ENCODE measurements at regions not wholly inside any gene's neighbourhood (a gene's known extent, or its start where the extent isn't known, plus 50 kb on each side); places are given as distances from the start of the nearest gene placed in this dataset.

- TF ChIP-seq, protein P1, sequence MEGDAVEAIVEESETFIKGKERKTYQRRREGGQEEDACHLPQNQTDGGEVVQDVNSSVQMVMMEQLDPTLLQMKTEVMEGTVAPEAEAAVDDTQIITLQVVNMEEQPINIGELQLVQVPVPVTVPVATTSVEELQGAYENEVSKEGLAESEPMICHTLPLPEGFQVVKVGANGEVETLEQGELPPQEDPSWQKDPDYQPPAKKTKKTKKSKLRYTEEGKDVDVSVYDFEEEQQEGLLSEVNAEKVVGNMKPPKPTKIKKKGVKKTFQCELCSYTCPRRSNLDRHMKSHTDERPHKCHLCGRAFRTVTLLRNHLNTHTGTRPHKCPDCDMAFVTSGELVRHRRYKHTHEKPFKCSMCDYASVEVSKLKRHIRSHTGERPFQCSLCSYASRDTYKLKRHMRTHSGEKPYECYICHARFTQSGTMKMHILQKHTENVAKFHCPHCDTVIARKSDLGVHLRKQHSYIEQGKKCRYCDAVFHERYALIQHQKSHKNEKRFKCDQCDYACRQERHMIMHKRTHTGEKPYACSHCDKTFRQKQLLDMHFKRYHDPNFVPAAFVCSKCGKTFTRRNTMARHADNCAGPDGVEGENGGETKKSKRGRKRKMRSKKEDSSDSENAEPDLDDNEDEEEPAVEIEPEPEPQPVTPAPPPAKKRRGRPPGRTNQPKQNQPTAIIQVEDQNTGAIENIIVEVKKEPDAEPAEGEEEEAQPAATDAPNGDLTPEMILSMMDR (IDR thresholded peaks at IDR 0.05; ENCODE audit: low read depth, low read length, missing input control), result no peak
- TF ChIP-seq ATF3 (IDR thresholded peaks at IDR 0.05) (no peak), JUND (IDR thresholded peaks at IDR 0.05) (no peak), TAF1 (conservative IDR thresholded peaks at IDR 0.05) (no peak), YY1 (IDR thresholded peaks at IDR 0.05) (no peak)
- TF ChIP-seq, protein P2, sequence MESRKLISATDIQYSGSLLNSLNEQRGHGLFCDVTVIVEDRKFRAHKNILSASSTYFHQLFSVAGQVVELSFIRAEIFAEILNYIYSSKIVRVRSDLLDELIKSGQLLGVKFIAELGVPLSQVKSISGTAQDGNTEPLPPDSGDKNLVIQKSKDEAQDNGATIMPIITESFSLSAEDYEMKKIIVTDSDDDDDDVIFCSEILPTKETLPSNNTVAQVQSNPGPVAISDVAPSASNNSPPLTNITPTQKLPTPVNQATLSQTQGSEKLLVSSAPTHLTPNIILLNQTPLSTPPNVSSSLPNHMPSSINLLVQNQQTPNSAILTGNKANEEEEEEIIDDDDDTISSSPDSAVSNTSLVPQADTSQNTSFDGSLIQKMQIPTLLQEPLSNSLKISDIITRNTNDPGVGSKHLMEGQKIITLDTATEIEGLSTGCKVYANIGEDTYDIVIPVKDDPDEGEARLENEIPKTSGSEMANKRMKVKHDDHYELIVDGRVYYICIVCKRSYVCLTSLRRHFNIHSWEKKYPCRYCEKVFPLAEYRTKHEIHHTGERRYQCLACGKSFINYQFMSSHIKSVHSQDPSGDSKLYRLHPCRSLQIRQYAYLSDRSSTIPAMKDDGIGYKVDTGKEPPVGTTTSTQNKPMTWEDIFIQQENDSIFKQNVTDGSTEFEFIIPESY (IDR thresholded peaks at IDR 0.05), result no peak
- TF ChIP-seq, protein P3, sequence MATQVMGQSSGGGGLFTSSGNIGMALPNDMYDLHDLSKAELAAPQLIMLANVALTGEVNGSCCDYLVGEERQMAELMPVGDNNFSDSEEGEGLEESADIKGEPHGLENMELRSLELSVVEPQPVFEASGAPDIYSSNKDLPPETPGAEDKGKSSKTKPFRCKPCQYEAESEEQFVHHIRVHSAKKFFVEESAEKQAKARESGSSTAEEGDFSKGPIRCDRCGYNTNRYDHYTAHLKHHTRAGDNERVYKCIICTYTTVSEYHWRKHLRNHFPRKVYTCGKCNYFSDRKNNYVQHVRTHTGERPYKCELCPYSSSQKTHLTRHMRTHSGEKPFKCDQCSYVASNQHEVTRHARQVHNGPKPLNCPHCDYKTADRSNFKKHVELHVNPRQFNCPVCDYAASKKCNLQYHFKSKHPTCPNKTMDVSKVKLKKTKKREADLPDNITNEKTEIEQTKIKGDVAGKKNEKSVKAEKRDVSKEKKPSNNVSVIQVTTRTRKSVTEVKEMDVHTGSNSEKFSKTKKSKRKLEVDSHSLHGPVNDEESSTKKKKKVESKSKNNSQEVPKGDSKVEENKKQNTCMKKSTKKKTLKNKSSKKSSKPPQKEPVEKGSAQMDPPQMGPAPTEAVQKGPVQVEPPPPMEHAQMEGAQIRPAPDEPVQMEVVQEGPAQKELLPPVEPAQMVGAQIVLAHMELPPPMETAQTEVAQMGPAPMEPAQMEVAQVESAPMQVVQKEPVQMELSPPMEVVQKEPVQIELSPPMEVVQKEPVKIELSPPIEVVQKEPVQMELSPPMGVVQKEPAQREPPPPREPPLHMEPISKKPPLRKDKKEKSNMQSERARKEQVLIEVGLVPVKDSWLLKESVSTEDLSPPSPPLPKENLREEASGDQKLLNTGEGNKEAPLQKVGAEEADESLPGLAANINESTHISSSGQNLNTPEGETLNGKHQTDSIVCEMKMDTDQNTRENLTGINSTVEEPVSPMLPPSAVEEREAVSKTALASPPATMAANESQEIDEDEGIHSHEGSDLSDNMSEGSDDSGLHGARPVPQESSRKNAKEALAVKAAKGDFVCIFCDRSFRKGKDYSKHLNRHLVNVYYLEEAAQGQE (IDR thresholded peaks at IDR 0.05), result no peak
Measured at GRCh38 chr9:85224729-85225128, 517.0 kb downstream of the AGTPBP1 start.
